H1 (cell line): ENCODE measurements at regions not wholly inside any gene's neighbourhood (a gene's known extent, or its start where the extent isn't known, plus 50 kb on each side); places are given as distances from the start of the nearest gene placed in this dataset.

Source experiments
- CTCF ChIA-PET: fragments of 300-600 bp; sonication (Branson Sonifier 250); formaldehyde crosslinking; loops from one replicate; lab custom pipeline; 2021; ENCODE audit not compliant: partially characterized antibody; lab: Charles Lee
- POLR2A ChIA-PET: fragments of 300-600 bp; sonication (Branson Sonifier 250); formaldehyde crosslinking; loops from one replicate; lab custom pipeline; 2021; ENCODE audit warnings: inconsistent platforms; ENCODE audit not compliant: partially characterized antibody; lab: Charles Lee
- DNase-seq, 2 experiments: peaks; one replicate each; pipeline versions ENCODE4 v3.0.0 to v3.0.0-alpha.2; 2010 to 2022; ENCODE audit warnings: low spot score in 2 of 2, low read depth in 1 of 2, mixed read lengths in 1 of 2
- FAIRE-seq: peaks from 2 replicates; lab custom pipeline; 2011; peaks lifted over from hg19 to GRCh38; lab: Jason Lieb, UNC
- H2AFZ ChIP-seq: 2 replicates; pipeline ENCODE4 v1.8.1; 2012; ENCODE audit warnings: low read length, inconsistent platforms
- H2AK5ac ChIP-seq: 2 replicates; pipeline ENCODE4 v1.6.1; 2013; ENCODE audit warnings: low read depth, low read length
- H2BK120ac ChIP-seq: replicated peaks from 2 replicates; pipeline ENCODE3; 2013; ENCODE audit warnings: low read depth, low read length, inconsistent platforms
- H2BK12ac ChIP-seq: 2 replicates; pipeline ENCODE4 v1.6.1; 2013; ENCODE audit warnings: low read depth, low read length
- H2BK15ac ChIP-seq: 2 replicates; pipeline ENCODE4 v1.6.1; 2013; ENCODE audit warnings: low read length
- H2BK20ac ChIP-seq: 2 replicates; pipeline ENCODE4 v1.6.1; 2013; ENCODE audit warnings: low read length
- H2BK5ac ChIP-seq: 2 replicates; pipeline ENCODE4 v1.6.1; 2013; ENCODE audit warnings: low read depth, low read length
- H3K14ac ChIP-seq: 2 replicates; pipeline ENCODE4 v1.6.1; 2013; ENCODE audit warnings: inconsistent platforms; ENCODE audit not compliant: insufficient read length
- H3K18ac ChIP-seq: 2 replicates; pipeline ENCODE4 v1.6.1; 2013; ENCODE audit warnings: low read length; ENCODE audit errors: extremely low read depth
- H3K23ac ChIP-seq: 2 replicates; pipeline ENCODE4 v1.6.1; 2013; ENCODE audit warnings: inconsistent platforms; ENCODE audit not compliant: insufficient read length
- H3K23me2 ChIP-seq: 2 replicates; pipeline ENCODE4 v1.6.1; 2013; ENCODE audit warnings: low read depth, low read length
- H3K27ac ChIP-seq: 2 replicates; pipeline ENCODE4 v1.6.1; 2011; ENCODE audit warnings: low read depth, low read length, inconsistent platforms
- H3K27me3 ChIP-seq, 4 experiments: replicated peaks in 1 of 4; 1 replicate in 1 of 4; 2 replicates in 3 of 4; pipeline versions ENCODE4 v1.6.1 to v1.8.1; 2011 to 2013; ENCODE audit warnings: low read length in 3 of 4, mild to moderate bottlenecking in 3 of 4, inconsistent platforms in 2 of 4, mixed read lengths in 2 of 4, moderate library complexity in 1 of 4; ENCODE audit not compliant: control insufficient read depth in 3 of 4, insufficient read depth in 3 of 4; ENCODE audit errors: extremely low read depth in 1 of 4
- H3K36me3 ChIP-seq, 4 experiments: 2 replicates each; pipeline versions ENCODE4 v1.6.1 to v1.8.1; 2011 to 2013; ENCODE audit warnings: mild to moderate bottlenecking in 4 of 4, low read length in 3 of 4, moderate library complexity in 2 of 4, control low read depth in 1 of 4, inconsistent platforms in 1 of 4; ENCODE audit not compliant: insufficient read depth in 4 of 4, control insufficient read depth in 2 of 4
- H3K4ac ChIP-seq: replicated peaks from 2 replicates; pipeline ENCODE3; 2013; ENCODE audit warnings: low read length, low read depth, mixed read lengths, inconsistent platforms; ENCODE audit not compliant: insufficient read length
- H3K4me1 ChIP-seq, 4 experiments: replicated peaks in 1 of 4; 1 replicate in 1 of 4; 2 replicates in 3 of 4; pipeline versions ENCODE4 v1.6.1 to v1.8.1; 2011 to 2013; ENCODE audit warnings: low read length in 3 of 4, inconsistent platforms in 2 of 4, mixed read lengths in 1 of 4; ENCODE audit not compliant: insufficient read depth in 4 of 4, control insufficient read depth in 3 of 4
- H3K4me2 ChIP-seq, 2 experiments: 2 replicates each; pipeline versions ENCODE4 v1.6.1 to v1.8.1; 2011 to 2013; ENCODE audit warnings: low read depth in 2 of 2, low read length in 2 of 2, control low read depth in 1 of 2, inconsistent platforms in 1 of 2, mild to moderate bottlenecking in 1 of 2; ENCODE audit not compliant: insufficient read depth in 1 of 2
- H3K4me3 ChIP-seq, 4 experiments: fragments of 200-600, 300-600 bp in 1 of 4; sonication (generic), shearing (Covaris generic), sonication (Bioruptor Twin) in 1 of 4; 2 replicates each; pipeline versions ENCODE4 v1.5.1 to v1.8.1; 2011 to 2016; ENCODE audit warnings: low read length in 4 of 4, low read depth in 3 of 4, control low read depth in 2 of 4, inconsistent platforms in 2 of 4, mild to moderate bottlenecking in 2 of 4, mixed read lengths in 1 of 4, moderate library complexity in 1 of 4; ENCODE audit not compliant: insufficient read depth in 2 of 4; ENCODE audit errors: extremely low read depth in 1 of 4
- H3K56ac ChIP-seq: replicated peaks from 2 replicates; pipeline ENCODE3; 2013; ENCODE audit warnings: low read depth, mild to moderate bottlenecking, mixed read lengths, low read length, inconsistent platforms; ENCODE audit not compliant: insufficient read length
- H3K79me1 ChIP-seq: 2 replicates; pipeline ENCODE4 v1.6.1; 2013; ENCODE audit warnings: low read depth, low read length, control low read depth
- H3K79me2 ChIP-seq, 2 experiments: 2 replicates each; pipeline versions ENCODE4 v1.6.1 to v1.8.1; 2012 to 2013; ENCODE audit warnings: low read length in 2 of 2, mild to moderate bottlenecking in 2 of 2, inconsistent platforms in 1 of 2; ENCODE audit not compliant: insufficient read depth in 2 of 2, control insufficient read depth in 1 of 2
- H3K9ac ChIP-seq, 4 experiments: replicated peaks in 1 of 4; 1 replicate in 1 of 4; 2 replicates in 3 of 4; pipeline versions ENCODE4 v1.6.1 to v1.8.1; 2011 to 2013; ENCODE audit warnings: low read depth in 3 of 4, low read length in 3 of 4, control low read depth in 2 of 4, mild to moderate bottlenecking in 2 of 4, moderate library complexity in 2 of 4, inconsistent platforms in 1 of 4; ENCODE audit errors: extremely low read depth in 1 of 4
- H3K9me3 ChIP-seq, 2 experiments: 2 replicates each; pipeline versions ENCODE4 v1.6.1 to v1.8.1; 2012 to 2013; ENCODE audit warnings: mild to moderate bottlenecking in 2 of 2, moderate library complexity in 2 of 2, control low read depth in 1 of 2, inconsistent platforms in 1 of 2, low read depth in 1 of 2, low read length in 1 of 2, mixed read lengths in 1 of 2; ENCODE audit not compliant: insufficient read depth in 2 of 2
- H4K20me1 ChIP-seq, 2 experiments: replicated peaks in 1 of 2; 2 replicates each; pipeline versions ENCODE3 to v1.8.1; 2011 to 2013; ENCODE audit warnings: inconsistent platforms in 2 of 2, low read length in 2 of 2, mild to moderate bottlenecking in 1 of 2; ENCODE audit not compliant: insufficient read depth in 2 of 2, control insufficient read depth in 1 of 2
- H4K5ac ChIP-seq: 2 replicates; pipeline ENCODE4 v1.6.1; 2013; ENCODE audit warnings: low read length, low read depth, mixed read lengths, inconsistent platforms; ENCODE audit not compliant: insufficient read length
- H4K8ac ChIP-seq: 2 replicates; pipeline ENCODE4 v1.8.0; 2013; ENCODE audit warnings: mild to moderate bottlenecking, moderate library complexity, low read length, inconsistent platforms; ENCODE audit not compliant: insufficient read depth; ENCODE audit errors: extremely low read depth
- H4K91ac ChIP-seq: replicated peaks from 2 replicates; pipeline ENCODE3; 2013; ENCODE audit warnings: low read length, mixed read lengths, inconsistent platforms; ENCODE audit not compliant: insufficient read length
- ASH2L ChIP-seq: fragments of 200-600, 300-600 bp; sonication (generic); IDR thresholded peaks from one replicate; pipeline ENCODE4 v1.7.1; 2017; ENCODE audit warnings: low read length
- CHD1 ChIP-seq: IDR thresholded peaks from 2 replicates; pipeline ENCODE4 v1.6.1; 2012; ENCODE audit warnings: low read depth, low read length, improper control_type of control experiment
- EGR1 ChIP-seq: IDR thresholded peaks from 2 replicates; pipeline ENCODE4 v1.6.1; 2011; ENCODE audit warnings: low read depth, low read length, borderline replicate concordance
- JUN ChIP-seq: IDR thresholded peaks from 2 replicates; pipeline ENCODE4 v1.6.1; 2011; ENCODE audit warnings: low read depth, mild to moderate bottlenecking, improper control_type of control experiment, low read length
- JUND ChIP-seq: IDR thresholded peaks from 2 replicates; pipeline ENCODE4 v1.6.1; 2011; ENCODE audit warnings: mild to moderate bottlenecking, improper control_type of control experiment, low read length
- KDM1A ChIP-seq: fragments of 200-600, 300-600 bp; sonication (generic); IDR thresholded peaks from 2 replicates; pipeline ENCODE4 v1.7.1; 2016; ENCODE audit warnings: mild to moderate bottlenecking, low read length, borderline replicate concordance
- KDM5A ChIP-seq: fragments of 200-600 bp; IDR thresholded peaks from 2 replicates; pipeline ENCODE4 v1.7.1; 2012; ENCODE audit warnings: mild to moderate bottlenecking, low read length, inconsistent platforms, mixed read lengths
- MAX ChIP-seq: IDR thresholded peaks from 2 replicates; pipeline ENCODE4 v1.6.1; 2012; ENCODE audit warnings: inconsistent platforms
- PHF8 ChIP-seq: fragments of 200-600 bp; sonication (generic); conservative IDR thresholded peaks from 2 replicates; pipeline ENCODE4 v1.7.1; 2012; ENCODE audit warnings: low read depth, mild to moderate bottlenecking, inconsistent platforms, low read length, moderate library complexity
- RAD21 ChIP-seq, 2 experiments: IDR thresholded peaks in 1 of 2; conservative IDR thresholded peaks in 1 of 2; 2 replicates each; pipeline ENCODE4 v1.6.1; 2011; ENCODE audit warnings: low read depth in 2 of 2, low read length in 2 of 2, improper control_type of control experiment in 1 of 2, inconsistent platforms in 1 of 2, mild to moderate bottlenecking in 1 of 2, moderate library complexity in 1 of 2
- RFX5 ChIP-seq: IDR thresholded peaks from 2 replicates; pipeline ENCODE4 v1.6.1; 2011; ENCODE audit warnings: low read depth, low read length, improper control_type of control experiment, borderline replicate concordance
- SIN3A ChIP-seq, 2 experiments: IDR thresholded peaks in 1 of 2; conservative IDR thresholded peaks in 1 of 2; 2 replicates each; pipeline ENCODE4 v1.6.1; 2011 to 2012; ENCODE audit warnings: low read length in 2 of 2, improper control_type of control experiment in 1 of 2, low read depth in 1 of 2, mild to moderate bottlenecking in 1 of 2
- WGBS, 2 experiments: shearing (Covaris generic) in 1 of 2; methylation state at CpG; one replicate each; pipeline versions ENCODE4 v1.1.6 to v1.1.7; 2013 to 2015; ENCODE audit warnings: low lambda C conversion rate in 2 of 2, mixed read lengths in 2 of 2, inconsistent platforms in 1 of 2, low coverage in 1 of 2, missing lambda C conversion rate in 1 of 2; ENCODE audit not compliant: insufficient replicate concordance in 2 of 2, insufficient coverage in 1 of 2, insufficient read length in 1 of 2; ENCODE audit errors: extremely low coverage in 1 of 2, missing lambda C conversion rate in 1 of 2; 5-methylcytosine and 5-hydroxymethylcytosine counted together

DNA sequence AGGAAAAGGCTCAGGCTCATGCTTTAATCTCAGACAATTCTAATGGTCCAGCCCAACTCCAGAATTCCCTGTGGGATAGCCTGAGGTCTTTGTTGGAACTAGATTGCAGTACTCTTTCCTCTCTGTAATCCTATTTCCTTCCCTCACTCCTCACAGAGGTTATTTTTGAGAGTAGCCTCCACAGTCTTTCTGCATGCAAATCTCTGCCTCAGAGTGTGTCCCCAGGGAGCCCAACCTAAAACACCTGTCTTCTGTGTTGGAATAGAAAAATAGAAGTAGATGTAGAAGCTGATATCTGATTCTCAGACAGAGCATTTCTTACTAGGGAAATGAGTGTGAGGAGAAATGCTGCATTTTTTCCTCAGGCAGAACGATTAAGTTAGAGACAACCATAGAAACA is 915.5 kb upstream of the EPHA5 start:
- Histone ChIP-seq H3K9ac (no peak overlapping the region), H4K20me1 (no peaks in the 10 kb centered on the region), H3K9me3 (no peaks in the 10 kb centered on the region; a peak in 1 of 4 replicates), H2BK12ac (no peak overlapping the region), H3K4ac (no peak overlapping the region), H2BK5ac (no peak overlapping the region), H3K27me3 (no peaks in the 10 kb centered on the region), H3K79me1 (no peaks in the 10 kb centered on the region), H3K79me2 (no peaks in the 10 kb centered on the region), H2AK5ac (no peak overlapping the region), H2BK20ac (no peak overlapping the region), H4K8ac (no peak overlapping the region), H3K18ac (no peak overlapping the region), H4K91ac (no peak overlapping the region), H3K4me1 (no peaks in the 10 kb centered on the region; a peak in 1 of 7 replicates), H2BK15ac (no peak overlapping the region), H2BK120ac (no peak overlapping the region), H4K5ac (no peak overlapping the region), H3K23me2 (no peaks in the 10 kb centered on the region), H3K4me2 (no peak overlapping the region), H2AFZ (no peak overlapping the region), H3K4me3 (no peak overlapping the region), H3K56ac (no peak overlapping the region), H3K14ac (no peak overlapping the region), H3K36me3 (no peaks in the 10 kb centered on the region), H3K27ac (no peak overlapping the region), H3K23ac (no peak overlapping the region)
- DNase-seq: no peak
- WGBS, 2 experiments: 86% methylated on average over 1 of the region's 1 CpG; no CpG with 5 or more reads in 1 of the 2 experiments
- TF ChIP-seq JUND (no peak), RFX5 (no peak), CHD1 (no peak), KDM1A (no peak), SIN3A (conservative IDR thresholded peaks at IDR 0.05 in 1 of 2, IDR thresholded peaks at IDR 0.05 in 1 of 2; ENCODE audit: low read depth in 1 of 2, low read length in 2 of 2) (no peak), MAX (no peak), EGR1 (no peak), ASH2L (no peak), RAD21 (IDR thresholded peaks at IDR 0.05 in 1 of 2, conservative IDR thresholded peaks at IDR 0.05 in 1 of 2; ENCODE audit: low read depth in 2 of 2, low read length in 2 of 2) (no peak), JUN (no peak), KDM5A (no peak), PHF8 (no peak)
- no peak for FAIRE-seq
- ChIA-PET CTCF (no interaction called here), POLR2A (no interaction called here)
